ENCODE measurements at regions not wholly inside any gene's neighbourhood (a gene's known extent, or its start where the extent isn't known, plus 50 kb on each side); places are given as distances from the start of the nearest gene placed in this dataset.

GRCh38 chr20:60729135-60729900 lies 522.7 kb upstream of the CDH4 start:
- DNase-seq (ENCODE audit: low read depth) = no peak

GRCh38 chr20:60732322-60732721 lies 519.7 kb upstream of the CDH4 start:
- no peak for DNase-seq (ENCODE audit: low read depth)

GRCh38 chr20:60748086-60748485 lies 504.0 kb upstream of the CDH4 start:
- no peak for DNase-seq (ENCODE audit: low read depth)

- DNase-seq (ENCODE audit: low read depth) = peak; percentile 95
Measured at GRCh38 chr20:60749804-60750602, 502.1 kb upstream of the CDH4 start.

GRCh38 chr20:60750909-60751308 lies 501.2 kb upstream of the CDH4 start:
- no peak for DNase-seq (ENCODE audit: low read depth)

GRCh38 chr20:60751826-60752225 lies 500.2 kb upstream of the CDH4 start:
- no peak for DNase-seq (ENCODE audit: low read depth)

- DNase-seq (ENCODE audit: low read depth) = no peak
Measured at GRCh38 chr20:60752741-60753420, 499.2 kb upstream of the CDH4 start.

GRCh38 chr20:60754856-60755255 lies 497.2 kb upstream of the CDH4 start:
- no peak for DNase-seq (ENCODE audit: low read depth)

- DNase-seq (ENCODE audit: low read depth) = no peak
Measured at GRCh38 chr20:60759651-60760050, 492.4 kb upstream of the CDH4 start.

- DNase-seq (ENCODE audit: low read depth) = no peak
Measured at GRCh38 chr20:60760256-60761000, 491.6 kb upstream of the CDH4 start.

GRCh38 chr20:60761056-60761455 lies 491.0 kb upstream of the CDH4 start:
- DNase-seq (ENCODE audit: low read depth) = no peak

- DNase-seq (ENCODE audit: low read depth) = peak; percentile 34
Measured at GRCh38 chr20:60762386-60762785, 489.7 kb upstream of the CDH4 start.

GRCh38 chr20:60764328-60764727 lies 487.7 kb upstream of the CDH4 start:
- DNase-seq (ENCODE audit: low read depth) = no peak

- no peak for DNase-seq (ENCODE audit: low read depth)
Measured at GRCh38 chr20:60764771-60765170, 487.3 kb upstream of the CDH4 start.

- no peak for DNase-seq (ENCODE audit: low read depth)
Measured at GRCh38 chr20:60765821-60766403, 486.1 kb upstream of the CDH4 start.

- no peak for DNase-seq (ENCODE audit: low read depth)
Measured at GRCh38 chr20:60768216-60768615, 483.8 kb upstream of the CDH4 start.

- DNase-seq (ENCODE audit: low read depth) = no peak
Measured at GRCh38 chr20:60780388-60781025, 471.6 kb upstream of the CDH4 start.

GRCh38 chr20:60782959-60783625 lies 469.0 kb upstream of the CDH4 start:
- no peak for DNase-seq (ENCODE audit: low read depth)

GRCh38 chr20:60785301-60785700 lies 466.8 kb upstream of the CDH4 start:
- no peak for DNase-seq (ENCODE audit: low read depth)

GRCh38 chr20:60785785-60786184 lies 466.3 kb upstream of the CDH4 start:
- no peak for DNase-seq (ENCODE audit: low read depth)
